HG03095 (cell line): ENCODE measurements at regions not wholly inside any gene's neighbourhood (a gene's known extent, or its start where the extent isn't known, plus 50 kb on each side); places are given as distances from the start of the nearest gene placed in this dataset.

ENCODE experiments used
- ATAC-seq: cut with Tn5 transposase; IDR thresholded peaks from one replicate; pipeline ENCODE4 v1.9.1; 2021; ENCODE audit warnings: moderate library complexity; ENCODE audit not compliant: unreplicated experiment

GRCh38 chr6:156391061-156391672 lies 386.0 kb upstream of the ARID1B start:
- ATAC-seq = no peak

- ATAC-seq = no peak
Observed at GRCh38 chr6:156390621-156391020, 386.6 kb upstream of the ARID1B start.

GRCh38 chr6:156389296-156389695 lies 387.9 kb upstream of the ARID1B start:
- ATAC-seq = no peak

- ATAC-seq = no peak
Observed at GRCh38 chr6:156387472-156387871, 389.7 kb upstream of the ARID1B start.

- no peak for ATAC-seq
Observed at GRCh38 chr6:156383059-156383458, 394.1 kb upstream of the ARID1B start.

- no peak for ATAC-seq
Observed at GRCh38 chr6:156379392-156380289, 397.5 kb upstream of the ARID1B start.

- ATAC-seq = no peak
Observed at GRCh38 chr6:156378853-156379252, 398.3 kb upstream of the ARID1B start.

GRCh38 chr6:156376091-156376490 lies 401.1 kb upstream of the ARID1B start:
- no peak for ATAC-seq

- ATAC-seq = no peak
Observed at GRCh38 chr6:156359912-156360311, 417.3 kb upstream of the ARID1B start.

- ATAC-seq = no peak
Observed at GRCh38 chr6:156352861-156353260, 424.3 kb upstream of the ARID1B start.

- no peak for ATAC-seq
Observed at GRCh38 chr6:156351346-156351966, 425.7 kb upstream of the ARID1B start.

GRCh38 chr6:156350337-156350736 lies 426.8 kb upstream of the ARID1B start:
- ATAC-seq = no peak

- no peak for ATAC-seq
Observed at GRCh38 chr6:156348849-156349248, 428.3 kb upstream of the ARID1B start.

- no peak for ATAC-seq
Observed at GRCh38 chr6:156348424-156348823, 428.8 kb upstream of the ARID1B start.

- ATAC-seq = no peak
Observed at GRCh38 chr6:156347656-156348055, 429.5 kb upstream of the ARID1B start.

- ATAC-seq = no peak
Observed at GRCh38 chr6:156347246-156347645, 429.9 kb upstream of the ARID1B start.

GRCh38 chr6:156345700-156346099 lies 431.5 kb upstream of the ARID1B start:
- ATAC-seq = no peak

GRCh38 chr6:156344491-156344890 lies 432.7 kb upstream of the ARID1B start:
- no peak for ATAC-seq

GRCh38 chr6:156337801-156338200 lies 439.4 kb upstream of the ARID1B start:
- ATAC-seq = no peak

- ATAC-seq = no peak
Observed at GRCh38 chr6:156336733-156337132, 440.4 kb upstream of the ARID1B start.

GRCh38 chr6:156336089-156336488 lies 441.1 kb upstream of the ARID1B start:
- ATAC-seq = no peak

GRCh38 chr6:156334966-156335365 lies 442.2 kb upstream of the ARID1B start:
- no peak for ATAC-seq
